ENCODE measurements at regions not wholly inside any gene's neighbourhood (a gene's known extent, or its start where the extent isn't known, plus 50 kb on each side); places are given as distances from the start of the nearest gene placed in this dataset.
"Not testable (repeated sequence)": the region's sequence is repeated elsewhere in the genome, so short reads cannot be mapped to it uniquely, and the experiment has no call there.

- TF ChIP-seq, protein P1, sequence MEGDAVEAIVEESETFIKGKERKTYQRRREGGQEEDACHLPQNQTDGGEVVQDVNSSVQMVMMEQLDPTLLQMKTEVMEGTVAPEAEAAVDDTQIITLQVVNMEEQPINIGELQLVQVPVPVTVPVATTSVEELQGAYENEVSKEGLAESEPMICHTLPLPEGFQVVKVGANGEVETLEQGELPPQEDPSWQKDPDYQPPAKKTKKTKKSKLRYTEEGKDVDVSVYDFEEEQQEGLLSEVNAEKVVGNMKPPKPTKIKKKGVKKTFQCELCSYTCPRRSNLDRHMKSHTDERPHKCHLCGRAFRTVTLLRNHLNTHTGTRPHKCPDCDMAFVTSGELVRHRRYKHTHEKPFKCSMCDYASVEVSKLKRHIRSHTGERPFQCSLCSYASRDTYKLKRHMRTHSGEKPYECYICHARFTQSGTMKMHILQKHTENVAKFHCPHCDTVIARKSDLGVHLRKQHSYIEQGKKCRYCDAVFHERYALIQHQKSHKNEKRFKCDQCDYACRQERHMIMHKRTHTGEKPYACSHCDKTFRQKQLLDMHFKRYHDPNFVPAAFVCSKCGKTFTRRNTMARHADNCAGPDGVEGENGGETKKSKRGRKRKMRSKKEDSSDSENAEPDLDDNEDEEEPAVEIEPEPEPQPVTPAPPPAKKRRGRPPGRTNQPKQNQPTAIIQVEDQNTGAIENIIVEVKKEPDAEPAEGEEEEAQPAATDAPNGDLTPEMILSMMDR (IDR thresholded peaks at IDR 0.05): no peak
- Histone ChIP-seq H3K4me3 (ENCODE audit: low read depth in 1 of 2, low read length in 1 of 2) (no peak overlapping the region), H3K27me3 (peaks cover 49% of the 10 kb centered on the region), H3K27ac (no peak overlapping the region), H3K36me3 (no peaks in the 10 kb centered on the region), H3K4me1 (ENCODE audit: control insufficient read depth in 1 of 2, insufficient read depth in 1 of 2, low read depth in 1 of 2, low read length in 1 of 2) (no peaks in the 10 kb centered on the region), H3K9me3 (no peaks in the 10 kb centered on the region)
These were observed 83.7 kb downstream of the EMX2 start for GRCh38 chr10:117626228-117626627.

DNA sequence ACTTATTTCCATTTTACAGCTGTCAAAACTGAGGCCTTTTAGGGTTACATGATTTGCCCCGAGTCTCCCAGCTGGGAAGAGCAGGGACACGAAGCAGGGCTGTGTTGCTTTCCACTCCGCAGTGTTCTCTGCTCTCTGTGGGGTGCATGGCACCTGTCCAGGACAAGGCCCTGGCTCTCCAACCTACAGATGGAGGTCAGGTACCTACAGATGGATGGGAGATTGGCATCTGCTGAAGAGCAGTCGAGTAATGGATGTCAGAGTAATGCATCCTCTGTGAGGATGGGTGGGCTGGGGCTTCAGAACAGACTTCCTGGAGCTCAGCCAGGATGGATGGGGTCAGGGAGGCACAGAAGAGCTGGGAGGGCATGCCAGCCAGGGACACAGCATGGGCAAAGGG lies 85.0 kb downstream of the EMX2 start:
- TF ChIP-seq, protein P1 (IDR thresholded peaks at IDR 0.05): no peak
- no peaks in the 10 kb centered on the region for H3K4me1 ChIP-seq (ENCODE audit: control insufficient read depth in 1 of 2, insufficient read depth in 1 of 2, low read depth in 1 of 2, low read length in 1 of 2)
- H3K36me3 ChIP-seq: no peaks in the 10 kb centered on the region
- H3K27ac ChIP-seq: no peak overlapping the region
- no peak overlapping the region for H3K4me3 ChIP-seq (ENCODE audit: low read depth in 1 of 2, low read length in 1 of 2)
- no peaks in the 10 kb centered on the region for H3K9me3 ChIP-seq
- H3K27me3 ChIP-seq: peaks cover 36% of the 10 kb centered on the region

- H3K4me3 ChIP-seq (ENCODE audit: low read depth in 1 of 2, low read length in 1 of 2); H3K36me3 ChIP-seq; H3K27ac ChIP-seq; H3K4me1 ChIP-seq (ENCODE audit: control insufficient read depth in 1 of 2, insufficient read depth in 1 of 2, low read depth in 1 of 2, low read length in 1 of 2); H3K9me3 ChIP-seq: not testable (repeated sequence)
- H3K27me3 ChIP-seq: peaks cover 31% of the 10 kb centered on the region
These were observed 87.2 kb downstream of the EMX2 start for GRCh38 chr10:117629717-117630116.

DNA sequence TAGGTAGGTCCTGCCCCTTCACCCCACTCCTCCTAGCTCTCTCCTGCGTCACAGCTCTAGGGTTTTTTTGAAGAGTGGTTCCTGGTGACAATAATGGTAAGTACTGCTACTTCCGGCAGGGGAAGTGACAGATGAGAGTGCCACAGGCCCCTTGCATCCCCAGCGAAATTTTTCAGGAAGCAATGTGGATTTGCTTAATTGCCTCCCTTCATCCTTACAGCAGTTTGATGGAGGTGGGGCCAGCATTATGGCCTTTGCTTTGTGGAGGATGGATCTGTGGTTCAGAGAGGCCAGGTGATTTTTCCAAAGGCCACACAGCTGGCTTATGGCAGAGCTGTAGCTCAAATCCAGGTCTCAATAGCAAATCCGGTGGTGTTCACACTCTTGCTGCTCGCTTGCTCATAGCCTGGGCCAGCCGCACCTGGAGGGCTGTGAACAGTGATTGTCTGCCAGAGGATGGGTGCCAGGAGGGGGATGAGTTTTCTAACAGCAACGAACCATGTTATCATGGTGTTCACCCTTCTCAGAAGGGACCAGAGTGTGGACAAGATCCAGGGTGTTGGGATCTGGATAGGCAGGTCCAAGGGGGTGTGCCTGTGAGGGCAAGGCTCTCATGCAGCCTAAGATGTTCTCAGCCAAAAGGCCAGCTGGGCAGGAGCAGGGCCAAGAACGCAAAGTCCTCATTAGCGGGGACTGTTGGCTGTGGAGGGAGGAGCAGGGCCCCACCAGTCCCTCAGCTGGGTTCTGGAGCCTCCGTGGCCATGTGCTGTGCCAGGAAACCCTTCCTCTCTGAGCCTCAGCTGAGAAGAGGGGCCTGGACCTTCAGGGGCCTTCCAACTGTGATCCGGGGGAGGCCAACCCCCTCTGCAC lies 89.0 kb downstream of the EMX2 start:
- H3K9me3 ChIP-seq: no peaks in the 10 kb centered on the region
- peaks cover 38% of the 10 kb centered on the region for H3K27me3 ChIP-seq
- no peaks in the 10 kb centered on the region for H3K36me3 ChIP-seq
- H3K4me3 ChIP-seq (ENCODE audit: low read depth in 1 of 2, low read length in 1 of 2): no peak overlapping the region
- H3K4me1 ChIP-seq (ENCODE audit: control insufficient read depth in 1 of 2, insufficient read depth in 1 of 2, low read depth in 1 of 2, low read length in 1 of 2): no peaks in the 10 kb centered on the region
- TF ChIP-seq, protein P1 (IDR thresholded peaks at IDR 0.05): no peak
- H3K27ac ChIP-seq: no peak overlapping the region

- H3K9me3 ChIP-seq: no peaks in the 10 kb centered on the region
- TF ChIP-seq, protein P1 (IDR thresholded peaks at IDR 0.05): no peak
- H3K4me1 ChIP-seq (ENCODE audit: control insufficient read depth in 1 of 2, insufficient read depth in 1 of 2, low read depth in 1 of 2, low read length in 1 of 2): no peaks in the 10 kb centered on the region
- H3K27ac ChIP-seq: no peak overlapping the region
- peaks cover 44% of the 10 kb centered on the region for H3K27me3 ChIP-seq
- no peak overlapping the region for H3K4me3 ChIP-seq (ENCODE audit: low read depth in 1 of 2, low read length in 1 of 2)
- no peaks in the 10 kb centered on the region for H3K36me3 ChIP-seq
These were observed 89.9 kb downstream of the EMX2 start for GRCh38 chr10:117632406-117632805.

DNA sequence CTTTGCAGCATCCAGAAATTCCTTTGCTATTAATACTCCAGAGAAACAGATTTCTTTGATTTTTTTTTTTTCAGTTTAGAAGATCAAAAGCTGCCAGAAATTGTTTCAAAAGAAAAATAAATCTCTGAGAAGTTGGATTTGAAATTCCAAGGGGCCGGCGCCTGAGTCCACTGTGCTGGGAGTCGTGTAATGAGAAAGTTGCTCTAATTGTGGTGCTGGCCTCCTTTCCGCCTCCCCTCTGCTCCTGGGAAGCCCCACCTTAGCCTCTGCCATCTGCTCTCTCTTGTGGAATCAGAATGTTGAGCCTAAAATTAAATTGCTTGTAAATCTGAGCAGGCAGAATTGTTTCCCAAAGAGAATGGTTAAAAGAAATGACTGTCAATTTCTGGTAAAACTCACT lies 93.3 kb downstream of the EMX2 start:
- TF ChIP-seq, protein P1 (IDR thresholded peaks at IDR 0.05): no peak
- H3K4me1 ChIP-seq (ENCODE audit: control insufficient read depth in 1 of 2, insufficient read depth in 1 of 2, low read depth in 1 of 2, low read length in 1 of 2): no peaks in the 10 kb centered on the region
- peaks cover 71% of the 10 kb centered on the region for H3K27me3 ChIP-seq
- no peak overlapping the region for H3K4me3 ChIP-seq (ENCODE audit: low read depth in 1 of 2, low read length in 1 of 2)
- no peaks in the 10 kb centered on the region for H3K36me3 ChIP-seq
- no peak overlapping the region for H3K27ac ChIP-seq
- no peaks in the 10 kb centered on the region for H3K9me3 ChIP-seq
